H9 (cell line): ENCODE measurements at regions not wholly inside any gene's neighbourhood (a gene's known extent, or its start where the extent isn't known, plus 50 kb on each side); places are given as distances from the start of the nearest gene placed in this dataset.

Source experiments
- DNase-seq: peaks from one replicate; pipeline ENCODE4 v3.0.0-alpha.2; 2017
- H2AFZ ChIP-seq: one replicate; pipeline ENCODE4 v1.6.1; 2013; ENCODE audit warnings: mild to moderate bottlenecking, low read length, control low read depth, moderate library complexity
- H2AK5ac ChIP-seq: 2 replicates; pipeline ENCODE4 v1.6.1; 2013; ENCODE audit warnings: low read length, control low read depth, mixed read lengths; ENCODE audit not compliant: insufficient read length
- H2BK120ac ChIP-seq: one replicate; pipeline ENCODE4 v1.6.1; 2013; ENCODE audit warnings: low read depth, mild to moderate bottlenecking, low read length, control low read depth, inconsistent platforms; ENCODE audit not compliant: poor library complexity, severe bottlenecking
- H2BK12ac ChIP-seq: 2 replicates; pipeline ENCODE4 v1.6.1; 2013; ENCODE audit warnings: low read length, control low read depth, mixed read lengths, low read depth; ENCODE audit not compliant: insufficient read length
- H2BK15ac ChIP-seq: 2 replicates; pipeline ENCODE4 v1.6.1; 2013; ENCODE audit warnings: low read depth, low read length, control low read depth
- H2BK20ac ChIP-seq: one replicate; pipeline ENCODE4 v1.6.1; 2013; ENCODE audit warnings: low read depth, mild to moderate bottlenecking, low read length, control low read depth, inconsistent platforms; ENCODE audit not compliant: poor library complexity, severe bottlenecking
- H2BK5ac ChIP-seq: 2 replicates; pipeline ENCODE4 v1.6.1; 2013; ENCODE audit warnings: low read length, control low read depth, mixed read lengths; ENCODE audit not compliant: insufficient read length
- H3K14ac ChIP-seq: 2 replicates; pipeline ENCODE4 v1.6.1; 2013; ENCODE audit warnings: low read length, control low read depth; ENCODE audit not compliant: insufficient read depth
- H3K18ac ChIP-seq: 2 replicates; pipeline ENCODE4 v1.6.1; 2013; ENCODE audit warnings: low read depth, mild to moderate bottlenecking, mixed read lengths, low read length, control low read depth; ENCODE audit not compliant: insufficient read length
- H3K23ac ChIP-seq: 2 replicates; pipeline ENCODE4 v1.6.1; 2013; ENCODE audit warnings: low read length, control low read depth, mixed read lengths, low read depth; ENCODE audit not compliant: insufficient read length
- H3K23me2 ChIP-seq: 2 replicates; pipeline ENCODE4 v1.6.1; 2013; ENCODE audit warnings: low read depth, mild to moderate bottlenecking, mixed read lengths, low read length, control low read depth; ENCODE audit not compliant: insufficient read length, poor library complexity, severe bottlenecking
- H3K27ac ChIP-seq: 2 replicates; pipeline ENCODE4 v1.5.1; 2013; ENCODE audit warnings: low read length, control low read depth, mixed read lengths, low read depth; ENCODE audit not compliant: insufficient read length
- H3K27me3 ChIP-seq: 2 replicates; pipeline ENCODE4 v1.6.1; 2013; ENCODE audit warnings: low read length, control low read depth, inconsistent platforms; ENCODE audit not compliant: insufficient read depth
- H3K4ac ChIP-seq: 2 replicates; pipeline ENCODE4 v1.6.1; 2013; ENCODE audit warnings: low read depth, mild to moderate bottlenecking, control low read depth, inconsistent platforms, low read length, moderate library complexity
- H3K4me1 ChIP-seq: 2 replicates; pipeline ENCODE4 v1.6.1; 2013; ENCODE audit warnings: low read length, control low read depth, inconsistent platforms; ENCODE audit not compliant: insufficient read depth
- H3K4me2 ChIP-seq: 2 replicates; pipeline ENCODE4 v1.6.1; 2013; ENCODE audit warnings: low read length, control low read depth, mixed read lengths; ENCODE audit not compliant: insufficient read length, insufficient read depth
- H3K56ac ChIP-seq: 2 replicates; pipeline ENCODE4 v1.6.1; 2013; ENCODE audit warnings: low read depth, mild to moderate bottlenecking, mixed read lengths, low read length, control low read depth; ENCODE audit not compliant: insufficient read length
- H3K79me1 ChIP-seq: 2 replicates; pipeline ENCODE4 v1.6.1; 2013; ENCODE audit warnings: low read depth, mild to moderate bottlenecking, moderate library complexity, low read length, control low read depth, inconsistent platforms; ENCODE audit not compliant: insufficient read depth, poor library complexity, severe bottlenecking
- H3K79me2 ChIP-seq: 2 replicates; pipeline ENCODE4 v1.6.1; 2013; ENCODE audit warnings: low read length, control low read depth, inconsistent platforms; ENCODE audit not compliant: insufficient read depth
- H3K9ac ChIP-seq: 2 replicates; pipeline ENCODE4 v1.6.1; 2013; ENCODE audit warnings: low read length, control low read depth, mixed read lengths; ENCODE audit not compliant: insufficient read length; ENCODE audit errors: extremely low read depth
- H3K9me3 ChIP-seq: one replicate; pipeline ENCODE4 v1.6.1; 2013; ENCODE audit warnings: low read depth, low read length, inconsistent platforms; ENCODE audit not compliant: control insufficient read depth
- H3T11ph ChIP-seq: one replicate; pipeline ENCODE4 v1.6.1; 2013; ENCODE audit warnings: mild to moderate bottlenecking, low read length, control low read depth, inconsistent platforms
- H4K20me1 ChIP-seq: one replicate; pipeline ENCODE4 v1.6.1; 2013; ENCODE audit not compliant: control insufficient read depth, insufficient read length, insufficient read depth
- H4K5ac ChIP-seq: 2 replicates; pipeline ENCODE4 v1.6.1; 2013; ENCODE audit warnings: low read depth, mild to moderate bottlenecking, mixed read lengths, low read length, control low read depth; ENCODE audit not compliant: insufficient read length
- H4K8ac ChIP-seq: replicated peaks from 2 replicates; pipeline ENCODE4 v1.6.1; 2013; ENCODE audit warnings: low read length, control low read depth, mixed read lengths, low read depth; ENCODE audit not compliant: insufficient read length
- H4K91ac ChIP-seq: 2 replicates; pipeline ENCODE4 v1.6.1; 2013; ENCODE audit warnings: low read depth, mild to moderate bottlenecking, moderate library complexity, mixed read lengths, low read length, control low read depth; ENCODE audit not compliant: insufficient read length
- H3K27ac Mint-ChIP-seq, 3 experiments: 2 replicates in 2 of 3; 3 replicates in 1 of 3; pipeline ENCODE4 v1.8.0; 2020 to 2021; ENCODE audit warnings: mixed read lengths in 3 of 3, mild to moderate bottlenecking in 1 of 3, moderate library complexity in 1 of 3
- H3K27me3 Mint-ChIP-seq: 2 replicates; pipeline ENCODE4 v1.8.0; 2021; ENCODE audit warnings: low read depth, mild to moderate bottlenecking, moderate library complexity, mixed read lengths
- H3K36me3 Mint-ChIP-seq, 3 experiments: 2 replicates in 2 of 3; 3 replicates in 1 of 3; pipeline ENCODE4 v1.8.0; 2020 to 2021; ENCODE audit warnings: low read depth in 3 of 3, mixed read lengths in 3 of 3; ENCODE audit not compliant: insufficient read depth in 1 of 3
- H3K4me1 Mint-ChIP-seq, 2 experiments: 2 replicates each; pipeline ENCODE4 v1.8.0; 2020; ENCODE audit warnings: mixed read lengths in 2 of 2
- H3K4me3 Mint-ChIP-seq, 2 experiments: 2 replicates in 1 of 2; 3 replicates in 1 of 2; pipeline ENCODE4 v1.8.0; 2020 to 2021; ENCODE audit warnings: mild to moderate bottlenecking in 2 of 2, mixed read lengths in 2 of 2, moderate library complexity in 1 of 2
- H3K9me3 Mint-ChIP-seq, 2 experiments: 2 replicates in 1 of 2; 3 replicates in 1 of 2; pipeline ENCODE4 v1.8.0; 2020; ENCODE audit warnings: mild to moderate bottlenecking in 2 of 2, mixed read lengths in 2 of 2, moderate library complexity in 1 of 2
- CTCF ChIP-seq: fragments of 200-600 bp; sonication (generic); conservative IDR thresholded peaks from 3 replicates; pipeline ENCODE4 v1.8.0; 2021; ENCODE audit warnings: antibody characterized with exemption, mild to moderate bottlenecking
- WGBS: extraction: QIAGEN DNeasy Blood & Tissue Kit; methylation state at CpG from one replicate; pipeline ENCODE4 v1.1.7; 2013; ENCODE audit warnings: missing lambda C conversion rate, low lambda C conversion rate, mixed read lengths; ENCODE audit not compliant: insufficient read length; ENCODE audit errors: extremely low coverage; 5-methylcytosine and 5-hydroxymethylcytosine counted together

- Histone ChIP-seq H3K27ac (no peak overlapping the region), H3K9ac (no peak overlapping the region), H3K23ac (no peak overlapping the region), H3K27me3 (no peaks in the 10 kb centered on the region), H3K56ac (no peak overlapping the region), H3K79me1 (no peaks in the 10 kb centered on the region), H2BK20ac (no peak overlapping the region), H3K4me1 (no peaks in the 10 kb centered on the region; the same call in 1 of the 2 replicates), H2AFZ (no peak overlapping the region), H3K4me2 (no peak overlapping the region), H2BK12ac (no peak overlapping the region), H3K18ac (no peak overlapping the region), H3K23me2 (no peaks in the 10 kb centered on the region), H3K79me2 (no peaks in the 10 kb centered on the region), H3K4ac (no peak overlapping the region), H2BK5ac (no peak overlapping the region), H3K14ac (no peak overlapping the region), H2BK15ac (no peak overlapping the region), H4K5ac (no peak overlapping the region), H3T11ph (no peak overlapping the region), H2BK120ac (no peak overlapping the region), H2AK5ac (no peak overlapping the region), H4K20me1 (no peaks in the 10 kb centered on the region), H3K9me3 (no peaks in the 10 kb centered on the region), H4K8ac (no peak overlapping the region), H4K91ac (no peak overlapping the region)
- Mint-ChIP-seq H3K9me3 (no peaks in the 10 kb centered on the region), H3K27me3 (no peaks in the 10 kb centered on the region; the same call in 1 of the 2 replicates), H3K27ac (no peak overlapping the region), H3K36me3 (no peaks in the 10 kb centered on the region), H3K4me1 (peaks cover 3 to 7% of the 10 kb centered on the region in 2 experiments; a peak in 3 of 4 replicates), H3K4me3 (no peak overlapping the region)
- no peak for TF ChIP-seq CTCF
- no CpG with 5 or more reads among the region's 10 CpGs for WGBS
- no peak for DNase-seq
These were observed 60.2 kb upstream of the LYVE1 start for GRCh38 chr11:10628508-10629236.
